WTC11 (cell line): ENCODE measurements at regions not wholly inside any gene's neighbourhood (a gene's known extent, or its start where the extent isn't known, plus 50 kb on each side); places are given as distances from the start of the nearest gene placed in this dataset.

Experiments used
- ATAC-seq: fragments of 200-7000 bp; cut with Tn5 transposase; 2 replicates; pipeline ENCODE4 v1.10.0; 2021; ENCODE audit warnings: mild to moderate bottlenecking, moderate library complexity
- CTCF ChIA-PET: fragments of 300-600 bp; sonication (Branson Sonifier 250); formaldehyde crosslinking; loops from one replicate; lab custom pipeline; 2021; ENCODE audit warnings: antibody characterized with exemption; lab: Charles Lee
- POLR2A ChIA-PET: fragments of 350-600 bp; sonication (Branson Sonifier 250); formaldehyde crosslinking; loops from one replicate; lab custom pipeline; 2021; ENCODE audit warnings: antibody characterized with exemption; lab: Charles Lee
- DNase-seq: peaks from one replicate; pipeline ENCODE4 v3.0.0; 2021; ENCODE audit warnings: low spot score
- H3K27ac Mint-ChIP-seq: 2 replicates; pipeline ENCODE4 v1.8.0; 2021; ENCODE audit warnings: mixed read lengths
- H3K27me3 Mint-ChIP-seq: 2 replicates; pipeline ENCODE4 v1.8.0; 2021; ENCODE audit warnings: low read depth, mild to moderate bottlenecking, moderate library complexity, mixed read lengths
- H3K36me3 Mint-ChIP-seq: 2 replicates; pipeline ENCODE4 v1.8.0; 2021; ENCODE audit warnings: mixed read lengths
- H3K4me1 Mint-ChIP-seq: 2 replicates; pipeline ENCODE4 v1.8.0; 2022; ENCODE audit warnings: mixed read lengths
- H3K4me3 Mint-ChIP-seq: 2 replicates; pipeline ENCODE4 v1.8.0; 2021; ENCODE audit warnings: mild to moderate bottlenecking, moderate library complexity, mixed read lengths
- H3K9me3 Mint-ChIP-seq: 2 replicates; pipeline ENCODE4 v1.8.0; 2021; ENCODE audit warnings: mixed read lengths
- AFF4 ChIP-seq: sonication (generic); formaldehyde crosslinking; IDR thresholded peaks from 2 replicates; pipeline ENCODE4 v1.8.1; 2023; ENCODE audit warnings: mild to moderate bottlenecking, missing genetic modification reagents, borderline replicate concordance
- ATF1 ChIP-seq: sonication (generic); formaldehyde crosslinking; IDR thresholded peaks from 2 replicates; pipeline ENCODE4 v1.8.1; 2023; ENCODE audit warnings: mild to moderate bottlenecking, moderate library complexity, missing genetic modification reagents
- ATF6 ChIP-seq: sonication (generic); formaldehyde crosslinking; IDR thresholded peaks from 2 replicates; pipeline ENCODE4 v1.8.1; 2023; ENCODE audit warnings: mild to moderate bottlenecking, missing genetic modification reagents
- CREM ChIP-seq: sonication (generic); formaldehyde crosslinking; IDR thresholded peaks from 2 replicates; pipeline ENCODE4 v1.8.1; 2022; ENCODE audit warnings: mild to moderate bottlenecking, missing genetic modification reagents, moderate library complexity
- E2F5 ChIP-seq: sonication (generic); formaldehyde crosslinking; IDR thresholded peaks from 2 replicates; pipeline ENCODE4 v1.8.1; 2022; ENCODE audit warnings: mild to moderate bottlenecking, moderate library complexity, missing genetic modification reagents
- EMX1 ChIP-seq: fragments of 250-450 bp; sonication (Bioruptor Pico); IDR thresholded peaks from 2 replicates; pipeline ENCODE4 v1.8.0; 2021; ENCODE audit warnings: mild to moderate bottlenecking
- FOXJ3 ChIP-seq: sonication (generic); formaldehyde crosslinking; IDR thresholded peaks from 2 replicates; pipeline ENCODE4 v1.9.0; 2021; ENCODE audit warnings: missing genetic modification reagents, mild to moderate bottlenecking, borderline replicate concordance
- FOXK1 ChIP-seq: sonication (generic); formaldehyde crosslinking; IDR thresholded peaks from 2 replicates; pipeline ENCODE4 v1.8.0; 2022; ENCODE audit warnings: mild to moderate bottlenecking, moderate library complexity, missing genetic modification reagents
- GABPB1 ChIP-seq: sonication (generic); formaldehyde crosslinking; IDR thresholded peaks from 2 replicates; pipeline ENCODE4 v1.8.1; 2023; ENCODE audit warnings: mild to moderate bottlenecking, missing genetic modification reagents
- GRHL2 ChIP-seq: fragments of 250-450 bp; sonication (Bioruptor Pico); IDR thresholded peaks from 2 replicates; pipeline ENCODE4 v1.8.0; 2022; ENCODE audit warnings: mild to moderate bottlenecking, moderate library complexity; ENCODE audit not compliant: insufficient replicate concordance, severe bottlenecking
- JUN ChIP-seq: sonication (generic); formaldehyde crosslinking; IDR thresholded peaks from 2 replicates; pipeline ENCODE4 v1.8.0; 2023; ENCODE audit warnings: mild to moderate bottlenecking, missing genetic modification reagents
- KAT7 ChIP-seq: sonication (generic); formaldehyde crosslinking; IDR thresholded peaks from 2 replicates; pipeline ENCODE4 v1.8.1; 2023; ENCODE audit warnings: missing genetic modification reagents, mild to moderate bottlenecking, borderline replicate concordance
- MAX ChIP-seq: sonication (generic); formaldehyde crosslinking; IDR thresholded peaks from 2 replicates; pipeline ENCODE4 v1.8.0; 2022; ENCODE audit warnings: mild to moderate bottlenecking, missing genetic modification reagents
- MLX ChIP-seq: sonication (generic); formaldehyde crosslinking; IDR thresholded peaks from 2 replicates; pipeline ENCODE4 v1.8.1; 2023; ENCODE audit warnings: mild to moderate bottlenecking, missing genetic modification reagents, moderate library complexity
- MXD4 ChIP-seq: fragments of 250-450 bp; sonication (Bioruptor Pico); IDR thresholded peaks from 2 replicates; pipeline ENCODE4 v1.8.0; 2021; ENCODE audit warnings: mild to moderate bottlenecking, moderate library complexity, borderline replicate concordance
- NFATC4 ChIP-seq: fragments of 250-450 bp; sonication (Bioruptor Pico); IDR thresholded peaks from 2 replicates; pipeline ENCODE4 v1.9.0; 2021; ENCODE audit warnings: mild to moderate bottlenecking
- NR3C1 ChIP-seq: sonication (generic); formaldehyde crosslinking; conservative IDR thresholded peaks from 2 replicates; pipeline ENCODE4 v1.8.1; 2023; ENCODE audit warnings: low read depth, mild to moderate bottlenecking, missing genetic modification reagents
- OVOL2 ChIP-seq: fragments of 250-450 bp; sonication (Bioruptor Pico); IDR thresholded peaks from 2 replicates; pipeline ENCODE4 v1.9.0; 2021; ENCODE audit warnings: mild to moderate bottlenecking, borderline replicate concordance
- PRRX2 ChIP-seq: fragments of 250-450 bp; sonication (Bioruptor Pico); IDR thresholded peaks from 2 replicates; pipeline ENCODE4 v1.8.0; 2021; ENCODE audit warnings: mild to moderate bottlenecking
- TEAD1 ChIP-seq: sonication (generic); formaldehyde crosslinking; IDR thresholded peaks from 2 replicates; pipeline ENCODE4 v1.8.0; 2022; ENCODE audit warnings: mild to moderate bottlenecking, missing genetic modification reagents
- TEAD4 ChIP-seq: sonication (generic); formaldehyde crosslinking; IDR thresholded peaks from 2 replicates; pipeline ENCODE4 v1.8.0; 2022; ENCODE audit warnings: mild to moderate bottlenecking, missing genetic modification reagents
- ZNF423 ChIP-seq: fragments of 250-450 bp; sonication (Bioruptor Pico); IDR thresholded peaks from 2 replicates; pipeline ENCODE4 v2.1.2; 2022; ENCODE audit warnings: mild to moderate bottlenecking, moderate library complexity
- TF ChIP-seq, protein P1 (sequence below): sonication (generic); formaldehyde crosslinking; IDR thresholded peaks from 2 replicates; pipeline ENCODE4 v1.8.1; 2022; ENCODE audit warnings: low read depth, missing genetic modification reagents, borderline replicate concordance
- TF ChIP-seq, protein P2 (sequence below): fragments of 250-450 bp; sonication (Bioruptor Pico); IDR thresholded peaks from 2 replicates; pipeline ENCODE4 v1.9.0; 2021; ENCODE audit warnings: mild to moderate bottlenecking

- POLR2A ChIA-PET: no interaction called here
- ATAC-seq: no peak
- TF ChIP-seq TEAD1 (no peak), FOXJ3 (CRISPR knock-in tag) (no peak), AFF4 (CRISPR knock-in tag) (no peak), ATF6 (CRISPR knock-in tag) (no peak), ZNF423 (CRISPR knock-in tag) (no peak), CREM (CRISPR knock-in tag) (no peak), GRHL2 (no peak), NR3C1 (CRISPR knock-in tag) (no peak), PRRX2 (no peak), EMX1 (CRISPR knock-in tag) (no peak), ATF1 (no peak), FOXK1 (no peak)
- TF ChIP-seq, protein P1, sequence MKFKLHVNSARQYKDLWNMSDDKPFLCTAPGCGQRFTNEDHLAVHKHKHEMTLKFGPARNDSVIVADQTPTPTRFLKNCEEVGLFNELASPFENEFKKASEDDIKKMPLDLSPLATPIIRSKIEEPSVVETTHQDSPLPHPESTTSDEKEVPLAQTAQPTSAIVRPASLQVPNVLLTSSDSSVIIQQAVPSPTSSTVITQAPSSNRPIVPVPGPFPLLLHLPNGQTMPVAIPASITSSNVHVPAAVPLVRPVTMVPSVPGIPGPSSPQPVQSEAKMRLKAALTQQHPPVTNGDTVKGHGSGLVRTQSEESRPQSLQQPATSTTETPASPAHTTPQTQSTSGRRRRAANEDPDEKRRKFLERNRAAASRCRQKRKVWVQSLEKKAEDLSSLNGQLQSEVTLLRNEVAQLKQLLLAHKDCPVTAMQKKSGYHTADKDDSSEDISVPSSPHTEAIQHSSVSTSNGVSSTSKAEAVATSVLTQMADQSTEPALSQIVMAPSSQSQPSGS (CRISPR knock-in tag): no peak
- TF ChIP-seq, all 79 proteins: peak for 0
- no peaks in the 10 kb centered on the region for H3K36me3 Mint-ChIP-seq
- H3K4me3 Mint-ChIP-seq: no peak overlapping the region
- peaks cover 6% of the 10 kb centered on the region; the same call in 1 of the 2 replicates for H3K27me3 Mint-ChIP-seq
- H3K27ac Mint-ChIP-seq: no peak overlapping the region
- CTCF ChIA-PET: interaction anchor here (1.9 to 5.2 kb wide), 3 partner anchors 12 to 290 kb away, joined by 5 to 32 read pairs (median 6); no protein-coding TSS in a partner anchor
- no peaks in the 10 kb centered on the region for H3K4me1 Mint-ChIP-seq
- no peak for DNase-seq
- no peaks in the 10 kb centered on the region for H3K9me3 Mint-ChIP-seq
These were observed 349.7 kb downstream of the EMP1 start for GRCh38 chr12:13546231-13546630.

DNA sequence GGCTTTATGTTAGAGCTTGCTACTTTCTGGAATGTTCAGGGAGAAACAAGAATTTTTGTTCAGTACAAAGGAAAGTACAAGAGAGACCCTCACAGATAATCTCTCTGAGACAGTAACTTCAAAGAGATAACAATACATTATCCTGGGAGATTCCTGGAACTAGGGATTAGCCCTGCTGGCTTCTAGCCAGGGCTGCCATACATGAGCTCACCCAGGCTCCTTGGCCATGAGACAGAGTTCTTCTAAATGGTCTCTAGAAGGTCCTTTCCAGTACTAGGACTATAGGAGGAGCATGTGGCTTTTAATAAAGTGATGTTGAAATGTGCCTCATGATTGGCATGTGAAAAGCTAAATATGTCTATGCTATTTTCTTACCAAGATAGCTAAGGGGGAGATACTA lies 342.5 kb downstream of the EMP1 start:
- DNase-seq (no peak), ATAC-seq (no peak)
- no peaks in the 10 kb centered on the region for H3K9me3 Mint-ChIP-seq
- H3K36me3 Mint-ChIP-seq: no peaks in the 10 kb centered on the region
- peaks cover 18% of the 10 kb centered on the region for H3K4me1 Mint-ChIP-seq
- TF ChIP-seq TEAD4 (CRISPR knock-in tag): no peak
- TF ChIP-seq MXD4: no peak
- no peak for TF ChIP-seq OVOL2 (CRISPR knock-in tag)
- no peak for TF ChIP-seq GABPB1 (CRISPR knock-in tag)
- TF ChIP-seq FOXK1: no peak
- TF ChIP-seq MLX (CRISPR knock-in tag): no peak
- TF ChIP-seq, protein P1 (CRISPR knock-in tag): no peak
- TF ChIP-seq, protein P2, sequence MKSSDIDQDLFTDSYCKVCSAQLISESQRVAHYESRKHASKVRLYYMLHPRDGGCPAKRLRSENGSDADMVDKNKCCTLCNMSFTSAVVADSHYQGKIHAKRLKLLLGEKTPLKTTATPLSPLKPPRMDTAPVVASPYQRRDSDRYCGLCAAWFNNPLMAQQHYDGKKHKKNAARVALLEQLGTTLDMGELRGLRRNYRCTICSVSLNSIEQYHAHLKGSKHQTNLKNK (CRISPR knock-in tag): no peak
- TF ChIP-seq MAX (CRISPR knock-in tag): no peak
- TF ChIP-seq KAT7 (CRISPR knock-in tag): no peak
- no peak for TF ChIP-seq E2F5
- no peak for TF ChIP-seq EMX1 (CRISPR knock-in tag)
- TF ChIP-seq JUN (CRISPR knock-in tag): no peak
- TF ChIP-seq NFATC4 (CRISPR knock-in tag): no peak
- no peak overlapping the region for H3K27ac Mint-ChIP-seq
- H3K4me3 Mint-ChIP-seq: no peak overlapping the region
- no peaks in the 10 kb centered on the region for H3K27me3 Mint-ChIP-seq
- CTCF ChIA-PET: interaction anchor here (0.6 to 2.6 kb wide), 4 partner anchors 177 to 419 kb away, joined by 3 to 8 read pairs (median 4); no protein-coding TSS in a partner anchor
- POLR2A ChIA-PET: no interaction called here
